GM21786 (cell line): ENCODE measurements at regions not wholly inside any gene's neighbourhood (a gene's known extent, or its start where the extent isn't known, plus 50 kb on each side); places are given as distances from the start of the nearest gene placed in this dataset.

Source experiments
- ATAC-seq: cut with Tn5 transposase; IDR thresholded peaks from one replicate; pipeline ENCODE4 v1.9.1; 2021; ENCODE audit not compliant: unreplicated experiment

DNA sequence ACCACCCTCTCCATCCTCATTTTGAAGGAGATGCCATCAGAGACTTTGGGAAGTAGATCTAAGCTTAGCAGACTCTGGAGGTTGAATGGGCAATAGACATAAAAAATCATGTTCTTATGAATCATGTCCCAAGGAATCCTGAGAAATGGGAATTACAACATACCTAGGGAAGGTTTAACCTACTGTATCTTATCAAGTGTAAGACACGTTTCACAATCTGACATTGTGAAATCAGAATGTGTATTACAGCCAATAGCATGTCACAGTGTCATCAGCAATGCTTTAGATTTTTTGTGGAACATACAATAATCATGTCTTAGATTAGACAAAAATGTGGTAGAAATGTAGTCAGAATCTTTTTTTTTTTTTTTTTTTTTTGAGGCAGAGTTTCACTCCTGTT lies 332.4 kb upstream of the TLE3 start:
- ATAC-seq, result no peak

DNA sequence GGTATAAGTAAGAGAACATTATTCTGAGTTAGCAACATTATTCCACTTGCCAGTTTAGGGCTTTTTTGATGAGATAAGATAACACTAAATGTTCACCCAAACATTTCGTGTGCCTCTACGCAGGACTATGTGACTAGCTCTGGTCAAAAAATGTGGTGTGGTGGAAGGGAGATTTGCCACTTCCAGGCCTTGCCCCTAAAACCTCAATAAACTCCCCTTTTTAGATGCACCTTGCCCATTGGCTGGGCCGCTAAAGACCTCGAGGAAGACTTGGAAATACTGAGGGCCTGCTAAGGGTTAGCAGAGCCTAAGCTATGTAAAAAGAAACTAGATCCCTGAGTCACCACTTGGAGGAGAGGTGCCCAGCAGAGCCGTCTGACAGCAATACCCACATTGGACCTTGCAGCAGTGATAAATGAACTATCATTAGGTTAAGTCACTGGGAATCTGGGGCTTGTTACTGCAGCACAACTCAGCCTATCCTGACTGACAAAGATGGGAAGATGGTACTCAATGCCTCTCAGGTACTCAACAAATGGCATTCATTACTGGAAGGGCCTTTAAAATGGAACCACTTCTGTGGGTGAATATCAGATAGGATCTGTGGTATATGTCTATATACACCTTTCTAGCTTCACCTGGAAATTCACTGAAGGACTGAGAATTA lies 331.5 kb upstream of the TLE3 start:
- no peak for ATAC-seq

DNA sequence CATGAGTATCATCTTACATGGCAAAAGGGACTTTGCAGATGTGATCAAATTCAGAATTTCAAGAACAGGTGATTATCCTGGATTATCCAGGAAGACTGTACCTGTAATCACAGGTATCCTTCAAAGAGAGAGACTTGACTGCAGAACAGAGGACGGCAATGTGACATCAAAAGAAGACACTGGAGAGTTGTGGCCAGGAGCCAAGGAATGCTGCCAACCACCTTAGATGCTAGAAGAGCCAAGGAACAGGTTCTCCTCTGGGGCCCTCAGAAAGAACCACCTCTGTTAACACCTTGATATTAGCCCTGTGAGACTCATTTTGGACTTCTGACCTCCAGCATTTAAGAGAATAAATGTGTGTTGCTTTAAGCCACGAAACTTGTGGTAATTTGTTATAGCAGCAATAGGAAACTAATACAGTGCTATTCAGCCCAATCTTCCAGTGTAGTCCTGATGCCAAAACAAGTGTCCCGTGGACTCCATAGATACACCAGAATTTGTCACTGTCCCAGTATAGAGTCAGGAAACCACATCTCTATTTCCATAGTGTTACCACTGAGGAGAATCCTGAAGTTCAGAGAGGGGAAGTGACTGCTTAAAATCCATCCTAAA lies 330.6 kb upstream of the TLE3 start:
- ATAC-seq, result no peak

DNA sequence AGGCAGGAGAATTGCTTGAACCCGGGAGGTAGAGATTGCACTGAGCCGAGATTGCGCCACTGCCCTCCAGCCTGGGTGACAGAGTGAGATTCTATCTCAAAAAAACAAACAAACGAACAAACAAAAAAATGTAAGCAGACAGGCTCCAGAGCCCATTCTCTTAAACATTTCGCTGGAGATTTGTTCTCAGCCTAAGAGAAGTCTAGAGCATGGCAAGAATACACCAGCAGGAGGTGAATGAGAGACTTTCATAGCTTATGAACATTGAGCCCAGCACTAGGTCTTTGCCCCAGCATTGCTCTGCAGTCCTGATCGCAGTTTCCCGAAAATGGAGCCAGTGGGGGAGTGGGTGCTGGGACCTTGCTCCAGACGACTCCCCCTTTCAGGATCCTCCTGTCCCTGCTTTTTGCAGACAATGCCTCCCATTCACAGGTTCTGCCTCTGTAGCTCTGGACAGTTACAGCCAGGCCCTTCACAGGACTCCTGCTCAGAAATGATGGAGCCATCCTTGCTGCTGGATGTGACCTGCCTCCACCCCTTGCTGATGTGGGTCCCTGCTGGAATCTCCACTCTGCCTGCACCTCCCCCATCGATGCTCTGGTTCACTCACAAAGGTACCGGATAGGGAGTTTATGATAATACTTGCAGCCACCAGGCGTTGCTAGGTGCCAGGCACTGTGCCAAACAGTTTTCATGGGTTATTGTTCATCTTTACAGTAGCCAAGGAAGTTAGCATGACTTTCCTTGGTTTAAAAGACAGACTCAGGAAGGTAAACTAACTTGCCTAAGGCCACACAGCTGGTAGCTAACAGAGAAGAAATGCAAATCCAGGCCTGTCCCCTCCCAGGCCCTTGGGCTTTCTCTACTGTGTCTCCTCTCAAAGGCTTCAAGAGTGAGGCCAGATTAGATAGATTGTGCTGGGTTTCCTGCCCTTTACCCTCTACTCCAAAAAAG lies 329.7 kb upstream of the TLE3 start:
- ATAC-seq, result no peak

DNA sequence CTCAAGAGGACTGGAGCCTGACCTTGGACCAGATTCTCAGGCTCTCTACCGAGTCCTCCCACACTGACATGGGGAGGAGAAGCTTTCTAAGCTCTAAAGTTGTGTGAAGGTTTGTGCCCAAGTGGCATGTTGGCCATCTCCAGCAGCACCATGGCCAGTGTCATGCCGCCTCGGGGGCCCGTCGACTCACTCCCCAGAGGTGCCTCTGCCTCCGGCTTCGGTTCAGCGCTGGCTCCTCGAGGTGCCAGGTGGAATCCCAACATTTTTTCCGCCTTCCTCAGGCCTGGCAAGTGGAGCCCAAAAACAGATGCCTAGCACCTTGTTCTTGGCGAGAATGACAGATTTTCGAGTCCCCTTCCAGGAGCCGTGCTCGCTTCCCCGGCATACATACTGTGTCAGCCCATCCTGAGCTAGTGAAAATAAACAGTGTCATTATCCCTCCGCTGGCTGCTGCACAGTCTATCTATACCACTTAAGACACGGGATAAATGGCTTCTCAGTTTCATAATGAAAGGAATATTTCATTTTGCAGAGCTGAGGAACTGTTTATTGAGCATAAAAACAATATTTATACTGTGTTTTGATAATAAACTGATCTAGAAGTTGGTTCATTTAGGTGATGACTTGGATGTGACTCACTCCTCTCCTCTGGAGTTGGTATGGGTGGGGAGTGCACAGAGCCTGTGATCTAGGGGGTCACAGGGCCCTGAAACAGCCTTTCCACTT lies 328.5 kb upstream of the TLE3 start:
- no peak for ATAC-seq

DNA sequence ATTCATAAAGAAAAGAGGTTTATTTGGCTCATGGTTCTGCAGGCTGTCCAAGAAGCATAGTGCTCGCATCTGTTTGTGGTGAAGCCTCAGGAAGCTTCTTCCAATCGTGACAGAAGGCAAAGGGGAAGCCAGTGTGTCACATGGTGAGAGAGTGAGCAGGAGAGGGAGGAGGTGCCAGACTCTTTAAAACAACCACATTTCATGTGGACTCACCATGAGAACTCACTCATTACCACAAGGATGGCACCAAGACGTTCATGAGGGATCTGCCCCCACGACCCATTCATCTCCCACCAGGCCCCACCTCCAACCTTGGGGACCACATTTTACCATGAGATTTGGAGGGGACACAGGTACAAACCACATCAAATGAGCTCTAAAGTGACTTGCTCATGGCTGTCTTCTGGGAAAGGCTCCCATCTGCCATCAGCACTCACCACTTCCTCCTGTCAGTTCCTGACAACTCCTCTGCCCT lies 327.3 kb upstream of the TLE3 start:
- ATAC-seq, result no peak

DNA sequence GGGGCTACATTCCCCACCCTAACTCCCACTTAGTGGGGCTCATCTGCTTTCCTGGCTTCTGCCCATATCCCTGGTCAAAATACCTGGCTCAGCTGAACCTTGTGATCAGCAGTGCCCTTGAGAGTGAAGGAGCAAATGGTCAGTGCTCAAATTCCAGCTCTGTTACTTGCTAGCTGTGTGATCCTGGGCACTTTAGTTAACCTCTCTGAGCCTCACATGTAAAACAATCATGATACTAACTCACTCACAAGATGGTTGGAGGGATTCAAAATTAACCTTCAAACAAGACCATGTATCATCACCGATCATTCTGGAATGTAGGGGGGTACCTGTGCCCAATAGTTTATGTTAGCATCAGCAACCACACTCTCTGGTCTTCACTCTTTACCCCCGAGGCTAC lies 325.6 kb upstream of the TLE3 start:
- no peak for ATAC-seq

DNA sequence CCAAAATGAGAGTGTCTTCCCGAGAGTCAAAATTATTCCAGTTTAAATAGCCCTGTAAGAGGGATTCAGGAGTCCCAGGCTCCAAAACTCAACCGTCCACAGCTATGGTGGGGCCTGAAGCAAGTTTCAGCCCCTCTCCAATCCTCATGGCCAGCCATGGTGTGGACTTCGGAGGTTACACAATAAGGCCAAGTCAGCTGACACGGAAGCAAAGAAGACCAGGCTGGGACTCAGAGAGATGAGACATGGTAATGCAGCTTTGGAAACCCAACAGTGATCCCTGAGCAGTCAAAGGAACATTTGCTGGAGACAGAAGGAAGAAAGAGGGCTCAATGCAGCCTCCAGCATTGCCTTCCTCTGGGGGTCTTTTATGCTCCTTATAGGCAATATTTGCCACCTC lies 324.6 kb upstream of the TLE3 start:
- no peak for ATAC-seq

DNA sequence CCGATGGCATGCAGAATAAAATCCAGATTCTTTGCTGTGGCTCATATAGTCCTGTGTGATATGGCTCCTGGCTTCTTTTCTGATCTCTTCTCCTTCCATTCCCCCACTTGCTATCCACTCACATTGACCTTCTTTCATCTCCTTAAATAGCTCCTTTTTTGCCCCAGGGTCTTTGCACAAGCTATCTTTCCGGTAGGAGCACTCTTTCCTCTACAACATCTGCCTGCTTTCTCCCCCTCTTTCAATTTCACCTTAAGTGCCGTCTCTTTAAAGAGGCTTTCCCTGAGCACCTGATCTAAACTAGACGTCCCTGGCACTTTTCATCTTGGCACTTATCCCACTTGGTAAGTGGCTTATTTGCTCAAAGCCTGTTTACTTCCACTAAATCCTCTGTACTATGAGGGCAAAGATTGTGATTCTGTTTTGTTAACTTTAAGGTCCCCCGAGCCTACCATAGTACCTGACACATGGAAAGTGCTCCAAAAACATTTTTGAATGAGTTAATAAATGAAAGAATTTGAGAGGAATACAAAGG lies 323.3 kb upstream of the TLE3 start:
- no peak for ATAC-seq

DNA sequence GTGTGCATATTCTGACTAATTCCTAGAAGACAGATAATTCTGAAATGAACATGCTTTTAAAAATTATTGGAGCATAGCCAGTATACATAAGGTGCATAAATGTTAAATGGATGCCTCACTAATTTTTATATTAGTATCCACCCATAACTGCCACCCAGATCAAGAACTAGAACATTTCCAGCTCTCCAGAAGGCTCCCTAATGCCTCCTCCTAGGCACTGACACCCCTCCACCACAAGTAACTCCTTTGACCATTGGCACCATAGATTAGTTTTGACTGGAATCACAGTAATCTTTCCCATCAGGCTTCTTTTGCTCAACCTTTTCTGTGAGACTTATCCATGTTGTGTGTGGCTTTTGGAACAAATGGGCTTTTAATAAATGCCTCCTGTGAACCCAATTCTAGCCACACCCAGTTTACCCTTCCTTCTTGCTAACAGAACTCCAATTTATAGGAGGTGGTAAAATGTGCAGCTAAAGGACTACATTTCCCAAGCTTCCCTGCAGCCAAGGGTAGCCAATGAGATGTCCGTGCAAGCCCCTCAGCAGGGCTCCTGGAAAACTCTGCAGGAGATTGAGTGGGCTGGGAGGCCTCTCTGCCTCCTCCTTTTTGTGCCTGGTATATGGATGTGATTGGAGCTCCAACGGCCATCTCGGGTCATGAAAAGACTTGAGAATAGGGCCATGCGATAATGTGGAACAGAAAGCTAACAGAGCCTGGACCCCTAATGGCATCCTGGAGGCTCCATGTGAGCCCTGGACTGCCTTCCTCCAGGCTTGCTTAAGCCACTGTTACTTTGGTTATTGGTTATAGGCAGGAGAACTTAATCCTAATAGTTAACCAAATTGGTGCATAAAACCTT lies 322.6 kb upstream of the TLE3 start:
- ATAC-seq, result no peak

DNA sequence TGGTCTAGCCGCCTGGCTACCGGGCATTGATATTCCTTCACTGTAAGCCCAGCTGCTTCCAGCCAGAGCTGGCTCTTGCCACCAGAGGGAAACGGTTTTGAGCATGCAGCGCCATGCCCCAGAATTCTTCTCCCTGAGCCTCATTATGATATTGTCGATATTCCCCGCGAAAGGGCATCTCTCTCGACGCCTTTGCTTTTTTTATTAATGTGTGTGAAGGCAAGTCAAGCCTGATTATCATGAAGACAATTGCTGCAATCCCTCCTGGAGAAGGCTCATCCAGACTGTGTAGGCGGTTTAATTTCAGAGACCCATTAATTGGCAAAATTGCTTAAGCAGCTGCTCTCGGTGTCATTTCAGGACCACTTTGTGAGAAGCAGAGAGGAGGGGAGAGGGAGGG lies 321.2 kb upstream of the TLE3 start:
- ATAC-seq, result no peak

DNA sequence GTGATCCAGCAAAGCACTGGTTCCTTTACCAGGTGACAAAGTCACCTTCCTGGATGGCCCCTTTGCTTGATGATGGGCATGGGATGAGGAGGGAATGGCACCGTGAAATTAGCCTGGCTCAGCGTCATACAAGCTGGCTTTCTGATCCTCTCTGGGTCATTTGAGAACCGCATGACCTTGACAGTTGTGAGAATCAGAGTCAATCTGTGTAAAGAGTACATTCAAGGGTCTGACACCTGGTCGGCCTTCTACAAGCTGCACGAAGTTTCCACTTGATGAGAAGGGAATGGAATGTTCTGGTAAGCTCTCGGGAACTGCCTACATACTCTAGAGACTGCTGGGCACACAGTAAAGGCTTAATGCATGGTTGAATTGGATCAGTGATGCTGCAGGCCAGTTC lies 319.8 kb upstream of the TLE3 start:
- ATAC-seq, result no peak

DNA sequence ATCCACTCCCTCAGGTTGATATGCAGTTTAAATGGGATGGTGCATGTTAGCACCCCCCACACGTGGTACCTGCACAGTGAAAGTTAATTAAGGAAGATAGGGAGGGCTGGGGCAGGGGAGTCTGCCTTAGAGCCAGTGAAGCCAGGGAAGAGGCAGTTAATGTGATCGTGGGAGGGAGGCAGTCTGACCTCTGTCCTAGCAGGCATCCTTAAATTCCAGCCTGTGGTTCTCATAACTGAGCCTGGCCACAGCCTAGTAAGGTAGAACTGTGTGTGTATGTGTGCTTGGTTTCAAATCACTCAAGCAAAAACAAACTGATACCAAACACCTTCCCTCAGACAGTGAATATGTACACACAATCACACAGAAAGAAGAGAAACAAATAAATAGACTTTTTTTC lies 319.1 kb upstream of the TLE3 start:
- ATAC-seq, result no peak

DNA sequence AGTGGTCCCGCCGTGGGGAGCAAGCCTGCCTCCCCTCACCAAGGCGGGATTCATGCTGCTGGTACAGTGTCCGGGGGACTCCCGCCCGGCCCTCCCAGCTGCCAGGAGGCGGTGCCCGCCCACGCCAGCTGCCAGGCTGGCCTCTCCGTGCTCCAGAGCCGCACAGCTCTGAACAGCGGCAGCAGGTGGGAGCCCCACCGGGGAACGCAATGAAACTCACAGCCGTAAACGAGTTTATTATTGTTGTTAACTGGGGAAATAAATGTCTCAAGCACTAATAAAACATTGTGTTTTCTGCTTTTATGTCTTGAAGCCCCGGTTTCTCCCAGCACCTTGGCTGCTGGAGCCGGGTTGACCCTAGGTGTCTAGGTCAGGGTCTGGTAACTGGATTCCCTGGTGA lies 317.7 kb upstream of the TLE3 start:
- no peak for ATAC-seq

DNA sequence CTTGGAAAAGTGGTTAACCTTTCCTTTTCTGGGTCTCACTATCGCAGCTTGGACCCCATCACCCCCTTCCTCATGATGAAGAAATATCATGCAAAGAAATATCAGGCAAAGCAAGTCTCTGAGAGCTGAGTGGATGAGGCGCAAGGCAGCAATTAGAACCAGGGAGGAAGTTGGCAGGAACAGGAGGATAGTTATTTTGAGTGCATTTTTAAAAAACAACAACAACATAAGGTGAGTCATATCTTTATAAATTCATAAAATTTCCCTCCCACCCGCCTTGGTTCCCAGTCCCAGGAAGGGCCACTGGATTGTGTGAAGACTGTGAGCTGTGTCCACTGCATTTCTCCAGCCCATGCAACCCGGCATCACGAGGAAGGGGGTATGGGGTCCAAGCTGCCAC lies 316.9 kb upstream of the TLE3 start:
- ATAC-seq, result no peak

DNA sequence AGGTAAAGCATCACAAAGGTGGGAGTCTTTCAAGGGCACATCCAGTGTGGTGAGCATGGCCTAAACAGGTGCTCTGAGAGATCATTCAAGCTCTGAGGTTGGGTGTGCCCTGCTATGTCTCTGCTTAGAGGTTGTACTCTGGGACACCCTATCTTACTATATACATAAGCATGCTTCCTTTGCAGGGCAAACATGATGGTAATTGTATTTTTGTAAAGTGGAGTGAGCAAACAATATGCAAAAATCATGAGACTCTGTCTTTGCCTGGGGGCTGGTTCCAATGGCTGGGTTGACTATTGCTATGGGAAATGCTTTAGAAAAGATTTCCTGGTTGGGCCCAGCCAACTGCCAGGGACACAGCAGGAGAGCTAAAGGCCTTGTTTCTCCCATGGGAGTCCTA lies 315.1 kb upstream of the TLE3 start:
- no peak for ATAC-seq

DNA sequence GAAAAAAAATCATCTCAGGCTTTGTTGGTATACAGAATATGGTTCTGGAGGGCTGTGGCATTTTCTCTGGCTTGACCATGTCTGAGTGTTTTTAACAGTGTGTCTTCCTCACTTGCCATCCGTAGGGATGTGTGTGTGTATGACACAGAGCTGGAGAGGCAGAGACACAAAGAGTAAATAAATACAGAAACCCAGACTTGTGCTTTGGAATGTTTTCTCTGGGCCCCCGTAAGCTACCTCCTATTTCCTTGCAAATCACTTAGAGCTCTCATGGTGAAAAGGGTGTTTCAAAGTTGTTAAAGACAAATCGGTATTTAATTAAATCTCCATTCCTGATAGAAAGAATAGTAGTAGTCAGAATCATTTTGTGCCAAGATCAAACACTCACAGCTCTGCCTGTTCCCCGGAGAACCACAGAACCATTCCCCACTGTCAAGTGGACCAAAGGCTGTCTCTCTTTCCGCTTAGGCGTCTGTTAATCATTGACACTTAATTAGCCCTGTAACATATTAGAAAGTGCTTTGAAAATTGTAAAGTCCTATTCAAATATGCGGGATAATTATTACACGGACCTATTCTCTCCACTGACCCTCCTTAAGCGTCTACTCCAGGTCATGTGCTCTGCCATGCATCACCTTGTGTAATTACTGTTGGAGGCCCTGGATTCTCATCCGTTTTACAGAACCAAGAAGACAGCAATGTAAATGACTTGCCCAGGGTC lies 313.6 kb upstream of the TLE3 start:
- no peak for ATAC-seq

DNA sequence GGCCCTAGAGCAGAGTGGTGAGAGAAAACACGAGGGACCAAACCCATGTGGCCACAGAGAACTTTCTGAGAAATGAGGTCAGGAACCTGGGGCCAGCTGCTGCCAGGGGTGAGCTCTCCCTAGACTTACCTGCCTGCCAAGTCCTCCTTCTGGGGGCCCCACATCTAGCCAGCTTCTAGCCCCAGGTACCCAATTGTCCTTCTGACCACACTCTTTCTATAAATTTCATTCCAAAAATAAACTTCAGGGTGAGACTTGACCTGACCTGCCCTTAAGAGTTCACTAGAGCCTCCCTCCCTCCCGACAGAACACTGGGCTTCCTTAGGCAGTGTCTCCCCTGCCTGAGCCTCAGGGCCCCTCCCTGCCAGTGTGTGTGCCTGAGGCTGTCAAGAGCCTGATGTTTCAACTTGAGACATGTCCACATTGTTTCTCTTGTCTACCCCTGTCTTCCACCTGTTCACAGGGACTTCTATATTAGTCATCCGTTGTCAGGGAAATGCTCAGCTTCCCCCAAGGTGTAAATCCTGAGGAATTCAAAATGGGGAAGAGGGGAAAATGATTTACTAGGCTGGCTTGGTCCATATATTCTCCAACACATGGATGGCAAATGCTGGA lies 312.8 kb upstream of the TLE3 start:
- ATAC-seq, result no peak

DNA sequence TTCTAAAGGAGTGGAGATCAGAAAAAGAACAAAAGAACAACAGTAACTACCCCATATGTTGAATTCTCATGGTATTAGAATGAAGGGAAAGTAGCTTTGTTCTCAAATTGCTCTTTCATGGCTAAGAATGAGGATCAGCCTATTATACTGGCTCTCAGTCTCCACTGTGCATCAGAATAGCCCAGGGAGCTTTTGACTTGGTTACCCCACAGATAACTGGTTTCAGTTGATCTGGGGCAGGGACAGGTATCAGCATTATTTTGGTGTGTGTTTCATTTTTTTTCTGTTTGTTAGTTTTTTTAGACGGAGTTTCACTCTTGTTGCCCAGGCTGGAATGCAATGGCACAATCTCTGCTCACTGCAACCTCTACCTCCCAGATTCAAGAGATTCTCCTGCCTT lies 311.7 kb upstream of the TLE3 start:
- no peak for ATAC-seq
